HCT116 (cell line): ENCODE measurements at regions not wholly inside any gene's neighbourhood (a gene's known extent, or its start where the extent isn't known, plus 50 kb on each side); places are given as distances from the start of the nearest gene placed in this dataset.

Experiments
- ATAC-seq: fragments of 200-7000 bp; cut with Tn5 transposase; 2 replicates; pipeline ENCODE4 v1.9.1; 2020; ENCODE audit warnings: mild to moderate bottlenecking, moderate library complexity
- BruUV-seq: library from RNA; stranded (reverse); fragments of 400-500 nt; replicated peaks from 2 replicates; lab custom pipeline; 2021; lab: Mats Ljungman, UMichigan
- CTCF ChIA-PET: fragments of 300-600 bp; sonication (Branson Sonifier 250); formaldehyde crosslinking; loops from one replicate; lab custom pipeline; 2021; ENCODE audit warnings: antibody characterized with exemption; lab: Charles Lee
- POLR2A ChIA-PET: fragments of 300-600, 350-600 bp; sonication (Branson Sonifier 250); formaldehyde crosslinking; loops from one replicate; lab custom pipeline; 2021; ENCODE audit warnings: antibody characterized with exemption; lab: Charles Lee
- RAD21 ChIA-PET, 2 experiments: fragments of 300-600 bp; sonication (Branson Sonifier 250); formaldehyde crosslinking; loops; one replicate each; lab custom pipeline; 2023; ENCODE audit warnings: low total read pairs in 2 of 2; ENCODE audit not compliant: uncharacterized antibody in 2 of 2, unreplicated experiment in 2 of 2, low non-redundant PET in 1 of 2; lab: Charles Lee
- DNase-seq: peaks from one replicate; pipeline ENCODE4 v3.0.0-alpha.2; 2010; ENCODE audit warnings: low read depth, low spot score
- H2AFZ ChIP-seq: fragments of 200-600 bp; shearing (Covaris generic), sonication (generic); 2 replicates; pipeline ENCODE4 v1.6.1; 2017; ENCODE audit warnings: low read depth, mixed run types, mixed read lengths, antibody characterized with exemption, low read length; ENCODE audit not compliant: poor library complexity, severe bottlenecking
- H3K27ac ChIP-seq: 2 replicates; pipeline ENCODE4 v1.5.1; 2012; ENCODE audit warnings: low read depth, low read length
- H3K27me3 ChIP-seq: fragments of 200-600 bp; sonication (generic); 2 replicates; pipeline ENCODE4 v1.6.1; 2016; ENCODE audit warnings: mixed run types, low read length, mixed read lengths; ENCODE audit not compliant: insufficient read depth
- H3K36me3 ChIP-seq, 2 experiments: fragments of 200-500 bp in 1 of 2; fragments of 200-600 bp in 1 of 2; sonication (Bioruptor generic) in 1 of 2; sonication (generic) in 1 of 2; 2 replicates each; pipeline versions ENCODE4 v1.5.1 to v1.6.1; 2014 to 2016; ENCODE audit warnings: low read length in 2 of 2, inconsistent platforms in 1 of 2, mixed read lengths in 1 of 2, mixed run types in 1 of 2; ENCODE audit not compliant: insufficient read depth in 2 of 2, control insufficient read depth in 1 of 2
- H3K4me1 ChIP-seq, 2 experiments: fragments of 200-600 bp in 1 of 2; sonication (generic) in 1 of 2; 2 replicates each; pipeline versions ENCODE4 v1.5.1 to v1.6.1; 2012 to 2017; ENCODE audit warnings: low read length in 2 of 2, inconsistent platforms in 1 of 2, mild to moderate bottlenecking in 1 of 2, mixed read lengths in 1 of 2, mixed run types in 1 of 2, moderate library complexity in 1 of 2; ENCODE audit not compliant: insufficient read depth in 2 of 2, control insufficient read depth in 1 of 2
- H3K4me2 ChIP-seq: fragments of 200-600 bp; sonication (generic); 2 replicates; pipeline ENCODE4 v1.6.1; 2017; ENCODE audit warnings: mixed run types, low read length, mixed read lengths
- H3K4me3 ChIP-seq, 2 experiments: fragments of 200-600 bp in 1 of 2; sonication (generic) in 1 of 2; replicated peaks in 1 of 2; 2 replicates each; pipeline ENCODE4 v1.5.1; 2011 to 2016; ENCODE audit warnings: low read length in 2 of 2, control low read depth in 1 of 2, low read depth in 1 of 2, mild to moderate bottlenecking in 1 of 2, mixed read lengths in 1 of 2, mixed run types in 1 of 2
- H3K79me2 ChIP-seq: fragments of 200-600 bp; sonication (generic); 2 replicates; pipeline ENCODE4 v1.6.1; 2017; ENCODE audit warnings: mild to moderate bottlenecking, mixed run types, low read length, moderate library complexity, mixed read lengths; ENCODE audit not compliant: insufficient read depth
- H3K9ac ChIP-seq: fragments of 200-600 bp; sonication (generic); 2 replicates; pipeline ENCODE4 v1.6.1; 2016; ENCODE audit warnings: low read length, mixed read lengths
- H3K9me2 ChIP-seq: fragments of 200-600 bp; sonication (generic), shearing (Covaris generic); 2 replicates; pipeline ENCODE4 v1.6.1; 2017; ENCODE audit warnings: mixed run types, mild to moderate bottlenecking, moderate library complexity; ENCODE audit not compliant: insufficient read depth
- H3K9me3 ChIP-seq, 2 experiments: fragments of 200-500 bp in 1 of 2; fragments of 200-600 bp in 1 of 2; sonication (Bioruptor generic) in 1 of 2; sonication (generic) in 1 of 2; 2 replicates each; pipeline ENCODE4 v1.6.1; 2014 to 2017; ENCODE audit warnings: low read length in 2 of 2, mixed read lengths in 2 of 2, inconsistent platforms in 1 of 2, low read depth in 1 of 2, mild to moderate bottlenecking in 1 of 2, mixed run types in 1 of 2, moderate library complexity in 1 of 2; ENCODE audit not compliant: control insufficient read depth in 1 of 2, insufficient read depth in 1 of 2
- H4K20me1 ChIP-seq: fragments of 200-600 bp; sonication (generic), shearing (Covaris generic); 2 replicates; pipeline ENCODE4 v1.6.1; 2017; ENCODE audit warnings: mixed run types, mild to moderate bottlenecking, moderate library complexity; ENCODE audit not compliant: insufficient read depth
- ATF3 ChIP-seq: IDR thresholded peaks from 2 replicates; pipeline ENCODE4 v1.6.1; 2012
- CEBPB ChIP-seq: IDR thresholded peaks from 2 replicates; pipeline ENCODE4 v1.6.1; 2012; ENCODE audit warnings: low read depth
- CTCF ChIP-seq, 3 experiments: fragments of 200-600 bp in 1 of 3; sonication (generic) in 1 of 3; IDR thresholded peaks in 2 of 3; conservative IDR thresholded peaks in 1 of 3; 2 replicates each; pipeline ENCODE4 v1.5.1; 2012 to 2017; ENCODE audit warnings: low read depth in 2 of 3, low read length in 2 of 3, antibody characterized with exemption in 1 of 3, borderline replicate concordance in 1 of 3, control low read depth in 1 of 3, mild to moderate bottlenecking in 1 of 3, mixed read lengths in 1 of 3, mixed run types in 1 of 3, moderate library complexity in 1 of 3; ENCODE audit not compliant: insufficient read depth in 1 of 3
- ELF1 ChIP-seq: IDR thresholded peaks from 2 replicates; pipeline ENCODE4 v1.6.1; 2012; ENCODE audit warnings: low read depth, borderline replicate concordance
- EZH2phosphoT487 ChIP-seq: fragments of 200-600 bp; IDR thresholded peaks from 2 replicates; pipeline ENCODE4 v1.6.1; 2018; ENCODE audit warnings: antibody characterized with exemption, borderline replicate concordance
- FOSL1 ChIP-seq: IDR thresholded peaks from 2 replicates; pipeline ENCODE4 v1.6.1; 2012; ENCODE audit warnings: low read depth
- JUND ChIP-seq: IDR thresholded peaks from 2 replicates; pipeline ENCODE4 v1.6.1; 2012
- MAX ChIP-seq: IDR thresholded peaks from 2 replicates; pipeline ENCODE4 v1.6.1; 2012
- POLR2A ChIP-seq: IDR thresholded peaks from 2 replicates; pipeline ENCODE4 v1.7.0; 2011; ENCODE audit warnings: borderline replicate concordance; ENCODE audit not compliant: insufficient read depth, insufficient read length; ENCODE audit errors: extremely low read depth
- POLR2AphosphoS5 ChIP-seq: IDR thresholded peaks from 2 replicates; pipeline ENCODE4 v1.6.1; 2011; ENCODE audit warnings: mild to moderate bottlenecking, low read depth, low read length, moderate library complexity
- RAD21 ChIP-seq: IDR thresholded peaks from 2 replicates; pipeline ENCODE4 v1.6.1; 2012; ENCODE audit warnings: low read depth, mild to moderate bottlenecking
- SIN3A ChIP-seq: IDR thresholded peaks from 2 replicates; pipeline ENCODE4 v1.6.1; 2012; ENCODE audit warnings: low read depth
- SP1 ChIP-seq: IDR thresholded peaks from 2 replicates; pipeline ENCODE4 v1.6.1; 2012; ENCODE audit warnings: low read depth
- TCF7L2 ChIP-seq: IDR thresholded peaks from 2 replicates; pipeline ENCODE4 v1.7.0; 2011; ENCODE audit warnings: borderline replicate concordance, inconsistent platforms; ENCODE audit not compliant: insufficient read depth, insufficient read length; ENCODE audit errors: extremely low read depth
- YY1 ChIP-seq: IDR thresholded peaks from 2 replicates; pipeline ENCODE4 v1.6.1; 2011; ENCODE audit warnings: low read length, low read depth, moderate library complexity, mild to moderate bottlenecking; ENCODE audit not compliant: insufficient replicate concordance; ENCODE audit errors: extremely low read depth
- ZFX ChIP-seq: fragments of 450-650 bp; IDR thresholded peaks from 2 replicates; pipeline ENCODE4 v1.6.1; 2017
- intact Hi-C: fragments of 100-400 bp; cut with micrococcal nuclease; formaldehyde crosslinking; loops from 2 replicates; pipeline ENCODE4 v1.10.0; 2022

- no peak overlapping the region for H3K4me2 ChIP-seq
- H3K9me2 ChIP-seq, result 0 out of 2 replicates have a peak, but pooled peaks cover 4% of the 10 kb centered on the region
- H2AFZ ChIP-seq, result no peak overlapping the region
- H3K9me3 ChIP-seq, result no peaks in the 10 kb centered on the region; a peak in 1 of 4 replicates
- no TSS peak for BruUV-seq
- H4K20me1 ChIP-seq, result no peaks in the 10 kb centered on the region
- no peak overlapping the region for H3K4me3 ChIP-seq
- TF ChIP-seq RAD21 (no peak), EZH2phosphoT487 (no peak), ZFX (no peak), TCF7L2 (no peak), SP1 (no peak), FOSL1 (no peak), YY1 (no peak), SIN3A (no peak), ELF1 (no peak), ATF3 (no peak), MAX (no peak), CTCF (IDR thresholded peaks at IDR 0.05 in 2 of 3, conservative IDR thresholded peaks at IDR 0.05 in 1 of 3; ENCODE audit: borderline replicate concordance in 1 of 3, insufficient read depth in 1 of 3, low read depth in 2 of 3, low read length in 2 of 3) (no peak), POLR2A (no peak), CEBPB (no peak), POLR2AphosphoS5 (no peak), JUND (no peak)
- ATAC-seq (no peak), DNase-seq (no peak)
- H3K27me3 ChIP-seq, result no peaks in the 10 kb centered on the region
- intact Hi-C loops, result no loop called here
- no peaks in the 10 kb centered on the region for H3K79me2 ChIP-seq
- CTCF ChIA-PET, result no interaction called here
- no peaks in the 10 kb centered on the region for H3K4me1 ChIP-seq
- no peak overlapping the region for H3K9ac ChIP-seq
- H3K27ac ChIP-seq, result no peak overlapping the region
- RAD21 ChIA-PET, result no interaction called here
- POLR2A ChIA-PET, result no interaction called here
- H3K36me3 ChIP-seq, result no peaks in the 10 kb centered on the region
Measured at GRCh38 chr12:90393089-90393488, 561.9 kb downstream of the CCER1 start.
